ENCODE measurements at regions not wholly inside any gene's neighbourhood (a gene's known extent, or its start where the extent isn't known, plus 50 kb on each side); places are given as distances from the start of the nearest gene placed in this dataset.

- Histone ChIP-seq H3K9me3 (ENCODE audit: control insufficient read depth in 1 of 2, insufficient read depth in 1 of 2, low read depth in 1 of 2, low read length in 2 of 2) (no peaks in the 10 kb centered on the region), H3K27me3 (ENCODE audit: insufficient read depth, low read length) (0 out of 2 replicates have a peak, but pooled peaks cover 8% of the 10 kb centered on the region), H3K36me3 (ENCODE audit: control insufficient read depth in 1 of 2, insufficient read depth in 2 of 2, low read length in 2 of 2) (no peaks in the 10 kb centered on the region), H3K4me2 (ENCODE audit: low read length) (no peak overlapping the region), H4K20me1 (ENCODE audit: insufficient read depth) (no peaks in the 10 kb centered on the region), H3K4me1 (ENCODE audit: control insufficient read depth in 1 of 2, insufficient read depth in 2 of 2, low read length in 2 of 2) (no peaks in the 10 kb centered on the region), H3K9me2 (ENCODE audit: insufficient read depth) (no peaks in the 10 kb centered on the region), H3K27ac (ENCODE audit: low read depth, low read length) (no peak overlapping the region), H3K4me3 (replicated peaks in 1 of 2; ENCODE audit: low read depth in 1 of 2, low read length in 2 of 2) (no peak overlapping the region), H3K79me2 (ENCODE audit: insufficient read depth, low read length) (no peaks in the 10 kb centered on the region), H2AFZ (ENCODE audit: low read depth, low read length, poor library complexity, severe bottlenecking) (no peak overlapping the region), H3K9ac (ENCODE audit: low read length) (no peak overlapping the region)
- no peak for TF ChIP-seq EGR1 (IDR thresholded peaks at IDR 0.05; ENCODE audit: low read depth)
- no peak for TF ChIP-seq POLR2A (IDR thresholded peaks at IDR 0.05; ENCODE audit: borderline replicate concordance, extremely low read depth, insufficient read depth, insufficient read length)
- TF ChIP-seq POLR2AphosphoS5 (IDR thresholded peaks at IDR 0.05; ENCODE audit: low read depth, low read length) = no peak
- TF ChIP-seq ZNF274 (IDR thresholded peaks at IDR 0.05; ENCODE audit: low read depth, low read length) = no peak
- TF ChIP-seq REST (IDR thresholded peaks at IDR 0.05; ENCODE audit: low read depth) = no peak
- TF ChIP-seq, protein P1, sequence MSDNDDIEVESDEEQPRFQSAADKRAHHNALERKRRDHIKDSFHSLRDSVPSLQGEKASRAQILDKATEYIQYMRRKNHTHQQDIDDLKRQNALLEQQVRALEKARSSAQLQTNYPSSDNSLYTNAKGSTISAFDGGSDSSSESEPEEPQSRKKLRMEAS (IDR thresholded peaks at IDR 0.05) = no peak
- TF ChIP-seq RAD21 (IDR thresholded peaks at IDR 0.05; ENCODE audit: low read depth) = no peak
- no peak for TF ChIP-seq ZBTB33 (IDR thresholded peaks at IDR 0.05; ENCODE audit: extremely low read depth, insufficient replicate concordance, low read length)
- BruUV-seq (replicated peaks) = no TSS peak
- POLR2A ChIA-PET = no interaction called here
- intact Hi-C loops (cut with micrococcal nuclease) = no loop called here
- RAD21 ChIA-PET (ENCODE audit: low non-redundant PET in 1 of 2, low total read pairs in 2 of 2, uncharacterized antibody in 2 of 2, unreplicated experiment in 2 of 2) = no interaction called here
- DNase-seq (ENCODE audit: low read depth, low spot score) (no peak), ATAC-seq (no peak)
- CTCF ChIA-PET = no interaction called here
These were observed 71.3 kb downstream of the TTLL2 start for GRCh38 chr6:167396068-167396658.

All from HCT116 (cell line).